ENCODE measurements at regions not wholly inside any gene's neighbourhood (a gene's known extent, or its start where the extent isn't known, plus 50 kb on each side); places are given as distances from the start of the nearest gene placed in this dataset.
"Not testable (repeated sequence)": the region's sequence is repeated elsewhere in the genome, so short reads cannot be mapped to it uniquely, and the experiment has no call there.

- not testable (repeated sequence) for TF ChIP-seq CTCF, EP300, POLR2A, POLR2AphosphoS5 (IDR thresholded peaks at IDR 0.05)
Measured at GRCh38 chr21:35157374-35157773, 108.3 kb upstream of the RUNX1 start.

Data from suprapubic skin (tissue), 4 donors.